Stimulated activated CD4-positive, alpha-beta T cell treated with anti-CD3 and anti-CD28 coated beads, Interleukin-4, amount 100 ng/mL, for 4 hours (primary cell): ENCODE measurements at regions not wholly inside any gene's neighbourhood (a gene's known extent, or its start where the extent isn't known, plus 50 kb on each side); places are given as distances from the start of the nearest gene placed in this dataset.
A peak's percentile ranks its signal among the peaks of the same experiment; 100 is the strongest.

Source experiments
- DNase-seq, 2 experiments: peaks; one replicate each; pipeline ENCODE4 v3.0.0-alpha.2; 2020

GRCh38 chr6:163963205-163964120, 548.9 kb downstream of the QKI start:
- no peak for DNase-seq

GRCh38 chr6:163962627-163963117, 548.2 kb downstream of the QKI start:
- DNase-seq, result no peak

- no peak for DNase-seq
Measured at GRCh38 chr6:163960128-163960527, 545.6 kb downstream of the QKI start.

- no peak for DNase-seq
Measured at GRCh38 chr6:163958646-163959045, 544.1 kb downstream of the QKI start.

- peak; percentile 32 to 36 for DNase-seq
Measured at GRCh38 chr6:163956571-163957407, 542.3 kb downstream of the QKI start.

GRCh38 chr6:163955756-163956155, 541.2 kb downstream of the QKI start:
- DNase-seq, result no peak

- no peak for DNase-seq
Measured at GRCh38 chr6:163955096-163955495, 540.6 kb downstream of the QKI start.

- no peak for DNase-seq
Measured at GRCh38 chr6:163954088-163954775, 539.7 kb downstream of the QKI start.

- no peak for DNase-seq
Measured at GRCh38 chr6:163952005-163952404, 537.5 kb downstream of the QKI start.

- DNase-seq, result no peak
Measured at GRCh38 chr6:163951326-163951725, 536.8 kb downstream of the QKI start.

GRCh38 chr6:163950159-163950558, 535.6 kb downstream of the QKI start:
- no peak for DNase-seq

GRCh38 chr6:163949431-163949830, 534.9 kb downstream of the QKI start:
- DNase-seq, result no peak

- DNase-seq, result no peak
Measured at GRCh38 chr6:163948250-163948649, 533.7 kb downstream of the QKI start.

GRCh38 chr6:163947276-163947675, 532.8 kb downstream of the QKI start:
- no peak for DNase-seq

- DNase-seq, result no peak
Measured at GRCh38 chr6:163946437-163946836, 531.9 kb downstream of the QKI start.

- no peak for DNase-seq
Measured at GRCh38 chr6:163945808-163946207, 531.3 kb downstream of the QKI start.

GRCh38 chr6:163944897-163945296, 530.4 kb downstream of the QKI start:
- no peak for DNase-seq

- DNase-seq, result no peak
Measured at GRCh38 chr6:163943607-163944385, 529.3 kb downstream of the QKI start.

GRCh38 chr6:163942790-163943189, 528.3 kb downstream of the QKI start:
- DNase-seq, result no peak

GRCh38 chr6:163941624-163941976, 527.1 kb downstream of the QKI start:
- no peak for DNase-seq

GRCh38 chr6:163940705-163941623, 526.4 kb downstream of the QKI start:
- no peak for DNase-seq
